H1 (cell line): ENCODE measurements at regions not wholly inside any gene's neighbourhood (a gene's known extent, or its start where the extent isn't known, plus 50 kb on each side); places are given as distances from the start of the nearest gene placed in this dataset.

Experiments
- CTCF ChIA-PET: fragments of 300-600 bp; sonication (Branson Sonifier 250); formaldehyde crosslinking; loops from one replicate; lab custom pipeline; 2021; ENCODE audit not compliant: partially characterized antibody; lab: Charles Lee
- POLR2A ChIA-PET: fragments of 300-600 bp; sonication (Branson Sonifier 250); formaldehyde crosslinking; loops from one replicate; lab custom pipeline; 2021; ENCODE audit warnings: inconsistent platforms; ENCODE audit not compliant: partially characterized antibody; lab: Charles Lee
- DNase-seq, 2 experiments: peaks; one replicate each; pipeline versions ENCODE4 v3.0.0 to v3.0.0-alpha.2; 2010 to 2022; ENCODE audit warnings: low spot score in 2 of 2, low read depth in 1 of 2, mixed read lengths in 1 of 2
- FAIRE-seq: peaks from 2 replicates; lab custom pipeline; 2011; peaks lifted over from hg19 to GRCh38; lab: Jason Lieb, UNC
- H2AFZ ChIP-seq: 2 replicates; pipeline ENCODE4 v1.8.1; 2012; ENCODE audit warnings: low read length, inconsistent platforms
- H2AK5ac ChIP-seq: 2 replicates; pipeline ENCODE4 v1.6.1; 2013; ENCODE audit warnings: low read depth, low read length
- H2BK120ac ChIP-seq: replicated peaks from 2 replicates; pipeline ENCODE3; 2013; ENCODE audit warnings: low read depth, low read length, inconsistent platforms
- H2BK12ac ChIP-seq: 2 replicates; pipeline ENCODE4 v1.6.1; 2013; ENCODE audit warnings: low read depth, low read length
- H2BK15ac ChIP-seq: 2 replicates; pipeline ENCODE4 v1.6.1; 2013; ENCODE audit warnings: low read length
- H2BK20ac ChIP-seq: 2 replicates; pipeline ENCODE4 v1.6.1; 2013; ENCODE audit warnings: low read length
- H2BK5ac ChIP-seq: 2 replicates; pipeline ENCODE4 v1.6.1; 2013; ENCODE audit warnings: low read depth, low read length
- H3K14ac ChIP-seq: 2 replicates; pipeline ENCODE4 v1.6.1; 2013; ENCODE audit warnings: inconsistent platforms; ENCODE audit not compliant: insufficient read length
- H3K18ac ChIP-seq: 2 replicates; pipeline ENCODE4 v1.6.1; 2013; ENCODE audit warnings: low read length; ENCODE audit errors: extremely low read depth
- H3K23ac ChIP-seq: 2 replicates; pipeline ENCODE4 v1.6.1; 2013; ENCODE audit warnings: inconsistent platforms; ENCODE audit not compliant: insufficient read length
- H3K23me2 ChIP-seq: 2 replicates; pipeline ENCODE4 v1.6.1; 2013; ENCODE audit warnings: low read depth, low read length
- H3K27ac ChIP-seq: 2 replicates; pipeline ENCODE4 v1.6.1; 2011; ENCODE audit warnings: low read depth, low read length, inconsistent platforms
- H3K27me3 ChIP-seq, 4 experiments: replicated peaks in 1 of 4; 1 replicate in 1 of 4; 2 replicates in 3 of 4; pipeline versions ENCODE4 v1.6.1 to v1.8.1; 2011 to 2013; ENCODE audit warnings: low read length in 3 of 4, mild to moderate bottlenecking in 3 of 4, inconsistent platforms in 2 of 4, mixed read lengths in 2 of 4, moderate library complexity in 1 of 4; ENCODE audit not compliant: control insufficient read depth in 3 of 4, insufficient read depth in 3 of 4; ENCODE audit errors: extremely low read depth in 1 of 4
- H3K36me3 ChIP-seq, 4 experiments: 2 replicates each; pipeline versions ENCODE4 v1.6.1 to v1.8.1; 2011 to 2013; ENCODE audit warnings: mild to moderate bottlenecking in 4 of 4, low read length in 3 of 4, moderate library complexity in 2 of 4, control low read depth in 1 of 4, inconsistent platforms in 1 of 4; ENCODE audit not compliant: insufficient read depth in 4 of 4, control insufficient read depth in 2 of 4
- H3K4ac ChIP-seq: replicated peaks from 2 replicates; pipeline ENCODE3; 2013; ENCODE audit warnings: low read length, low read depth, mixed read lengths, inconsistent platforms; ENCODE audit not compliant: insufficient read length
- H3K4me1 ChIP-seq, 4 experiments: replicated peaks in 1 of 4; 1 replicate in 1 of 4; 2 replicates in 3 of 4; pipeline versions ENCODE4 v1.6.1 to v1.8.1; 2011 to 2013; ENCODE audit warnings: low read length in 3 of 4, inconsistent platforms in 2 of 4, mixed read lengths in 1 of 4; ENCODE audit not compliant: insufficient read depth in 4 of 4, control insufficient read depth in 3 of 4
- H3K4me2 ChIP-seq, 2 experiments: 2 replicates each; pipeline versions ENCODE4 v1.6.1 to v1.8.1; 2011 to 2013; ENCODE audit warnings: low read depth in 2 of 2, low read length in 2 of 2, control low read depth in 1 of 2, inconsistent platforms in 1 of 2, mild to moderate bottlenecking in 1 of 2; ENCODE audit not compliant: insufficient read depth in 1 of 2
- H3K4me3 ChIP-seq, 4 experiments: fragments of 200-600, 300-600 bp in 1 of 4; sonication (generic), shearing (Covaris generic), sonication (Bioruptor Twin) in 1 of 4; 2 replicates each; pipeline versions ENCODE4 v1.5.1 to v1.8.1; 2011 to 2016; ENCODE audit warnings: low read length in 4 of 4, low read depth in 3 of 4, control low read depth in 2 of 4, inconsistent platforms in 2 of 4, mild to moderate bottlenecking in 2 of 4, mixed read lengths in 1 of 4, moderate library complexity in 1 of 4; ENCODE audit not compliant: insufficient read depth in 2 of 4; ENCODE audit errors: extremely low read depth in 1 of 4
- H3K56ac ChIP-seq: replicated peaks from 2 replicates; pipeline ENCODE3; 2013; ENCODE audit warnings: low read depth, mild to moderate bottlenecking, mixed read lengths, low read length, inconsistent platforms; ENCODE audit not compliant: insufficient read length
- H3K79me1 ChIP-seq: 2 replicates; pipeline ENCODE4 v1.6.1; 2013; ENCODE audit warnings: low read depth, low read length, control low read depth
- H3K79me2 ChIP-seq, 2 experiments: 2 replicates each; pipeline versions ENCODE4 v1.6.1 to v1.8.1; 2012 to 2013; ENCODE audit warnings: low read length in 2 of 2, mild to moderate bottlenecking in 2 of 2, inconsistent platforms in 1 of 2; ENCODE audit not compliant: insufficient read depth in 2 of 2, control insufficient read depth in 1 of 2
- H3K9ac ChIP-seq, 4 experiments: replicated peaks in 1 of 4; 1 replicate in 1 of 4; 2 replicates in 3 of 4; pipeline versions ENCODE4 v1.6.1 to v1.8.1; 2011 to 2013; ENCODE audit warnings: low read depth in 3 of 4, low read length in 3 of 4, control low read depth in 2 of 4, mild to moderate bottlenecking in 2 of 4, moderate library complexity in 2 of 4, inconsistent platforms in 1 of 4; ENCODE audit errors: extremely low read depth in 1 of 4
- H3K9me3 ChIP-seq, 2 experiments: 2 replicates each; pipeline versions ENCODE4 v1.6.1 to v1.8.1; 2012 to 2013; ENCODE audit warnings: mild to moderate bottlenecking in 2 of 2, moderate library complexity in 2 of 2, control low read depth in 1 of 2, inconsistent platforms in 1 of 2, low read depth in 1 of 2, low read length in 1 of 2, mixed read lengths in 1 of 2; ENCODE audit not compliant: insufficient read depth in 2 of 2
- H4K20me1 ChIP-seq, 2 experiments: replicated peaks in 1 of 2; 2 replicates each; pipeline versions ENCODE3 to v1.8.1; 2011 to 2013; ENCODE audit warnings: inconsistent platforms in 2 of 2, low read length in 2 of 2, mild to moderate bottlenecking in 1 of 2; ENCODE audit not compliant: insufficient read depth in 2 of 2, control insufficient read depth in 1 of 2
- H4K5ac ChIP-seq: 2 replicates; pipeline ENCODE4 v1.6.1; 2013; ENCODE audit warnings: low read length, low read depth, mixed read lengths, inconsistent platforms; ENCODE audit not compliant: insufficient read length
- H4K8ac ChIP-seq: 2 replicates; pipeline ENCODE4 v1.8.0; 2013; ENCODE audit warnings: mild to moderate bottlenecking, moderate library complexity, low read length, inconsistent platforms; ENCODE audit not compliant: insufficient read depth; ENCODE audit errors: extremely low read depth
- H4K91ac ChIP-seq: replicated peaks from 2 replicates; pipeline ENCODE3; 2013; ENCODE audit warnings: low read length, mixed read lengths, inconsistent platforms; ENCODE audit not compliant: insufficient read length
- CBX5 ChIP-seq: fragments of 300-800, 300-1000 bp; sonication (generic); IDR thresholded peaks from 2 replicates; pipeline ENCODE4 v1.7.1; 2016; ENCODE audit warnings: antibody characterized with exemption, low read length, low read depth
- CHD2 ChIP-seq: IDR thresholded peaks from 2 replicates; pipeline ENCODE4 v1.6.1; 2012; ENCODE audit warnings: low read length, improper control_type of control experiment
- EP300 ChIP-seq, 2 experiments: IDR thresholded peaks; 1 replicate in 1 of 2; 2 replicates in 1 of 2; pipeline ENCODE4 v1.6.1; 2011 to 2012; ENCODE audit warnings: low read depth in 2 of 2, low read length in 2 of 2, mild to moderate bottlenecking in 2 of 2, borderline replicate concordance in 1 of 2, inconsistent platforms in 1 of 2, moderate library complexity in 1 of 2
- EZH2 ChIP-seq: fragments of 200-600 bp; sonication (generic); IDR thresholded peaks from 2 replicates; pipeline ENCODE4 v1.7.1; 2012; ENCODE audit warnings: low read depth, mild to moderate bottlenecking, moderate library complexity, low read length, inconsistent platforms; ENCODE audit not compliant: severe bottlenecking
- FOSL1 ChIP-seq: IDR thresholded peaks from 2 replicates; pipeline ENCODE4 v1.6.1; 2011; ENCODE audit warnings: mild to moderate bottlenecking, low read depth, low read length, moderate library complexity; ENCODE audit not compliant: insufficient read depth
- PHF8 ChIP-seq: fragments of 200-600 bp; sonication (generic); conservative IDR thresholded peaks from 2 replicates; pipeline ENCODE4 v1.7.1; 2012; ENCODE audit warnings: low read depth, mild to moderate bottlenecking, inconsistent platforms, low read length, moderate library complexity
- SIRT6 ChIP-seq: IDR thresholded peaks from one replicate; pipeline ENCODE4 v1.7.1; 2012; ENCODE audit warnings: low read length, inconsistent platforms
- SIX5 ChIP-seq: IDR thresholded peaks from 2 replicates; pipeline ENCODE4 v1.6.1; 2011; ENCODE audit warnings: mild to moderate bottlenecking, low read depth, low read length
- SP2 ChIP-seq: IDR thresholded peaks from 2 replicates; pipeline ENCODE4 v1.6.1; 2012; ENCODE audit warnings: mild to moderate bottlenecking, low read length, inconsistent platforms
- SP4 ChIP-seq: IDR thresholded peaks from 2 replicates; pipeline ENCODE4 v1.6.1; 2012; ENCODE audit warnings: low read length, inconsistent platforms
- SRF ChIP-seq: IDR thresholded peaks from 2 replicates; pipeline ENCODE4 v1.6.1; 2011; ENCODE audit warnings: mild to moderate bottlenecking, low read depth, low read length, moderate library complexity
- TBP ChIP-seq: IDR thresholded peaks from 2 replicates; pipeline ENCODE4 v1.6.1; 2011; ENCODE audit warnings: low read depth, low read length, improper control_type of control experiment
- YY1 ChIP-seq: IDR thresholded peaks from 2 replicates; pipeline ENCODE4 v1.6.1; 2011; ENCODE audit warnings: low read depth, mild to moderate bottlenecking, low read length
- ZNF274 ChIP-seq: IDR thresholded peaks from 2 replicates; pipeline ENCODE4 v1.7.0; 2012; ENCODE audit warnings: low read length, borderline replicate concordance; ENCODE audit errors: extremely low read depth
- WGBS, 2 experiments: shearing (Covaris generic) in 1 of 2; methylation state at CpG; one replicate each; pipeline versions ENCODE4 v1.1.6 to v1.1.7; 2013 to 2015; ENCODE audit warnings: low lambda C conversion rate in 2 of 2, mixed read lengths in 2 of 2, inconsistent platforms in 1 of 2, low coverage in 1 of 2, missing lambda C conversion rate in 1 of 2; ENCODE audit not compliant: insufficient replicate concordance in 2 of 2, insufficient coverage in 1 of 2, insufficient read length in 1 of 2; ENCODE audit errors: extremely low coverage in 1 of 2, missing lambda C conversion rate in 1 of 2; 5-methylcytosine and 5-hydroxymethylcytosine counted together
- TF ChIP-seq, protein P1 (sequence below): IDR thresholded peaks from 2 replicates; pipeline ENCODE4 v1.6.1; 2012; ENCODE audit warnings: low read length, inconsistent platforms

GRCh38 chr20:54869765-54870164 is 394.4 kb downstream of the DOK5 start:
- Histone ChIP-seq H2BK20ac (no peak overlapping the region), H2AK5ac (no peak overlapping the region), H4K5ac (no peak overlapping the region), H2BK120ac (no peak overlapping the region), H3K4me3 (no peak overlapping the region), H2BK5ac (no peak overlapping the region), H3K27me3 (no peaks in the 10 kb centered on the region), H3K4ac (no peak overlapping the region), H3K36me3 (no peaks in the 10 kb centered on the region), H3K9me3 (no peaks in the 10 kb centered on the region), H3K4me1 (no peaks in the 10 kb centered on the region), H3K4me2 (no peak overlapping the region), H4K20me1 (no peaks in the 10 kb centered on the region), H3K23me2 (no peaks in the 10 kb centered on the region), H4K8ac (no peak overlapping the region), H3K27ac (no peak overlapping the region), H3K79me1 (no peaks in the 10 kb centered on the region), H3K79me2 (no peaks in the 10 kb centered on the region), H3K14ac (no peak overlapping the region), H3K9ac (no peak overlapping the region), H3K18ac (no peak overlapping the region), H2BK12ac (no peak overlapping the region), H3K23ac (no peak overlapping the region), H4K91ac (no peak overlapping the region), H2AFZ (no peak overlapping the region), H2BK15ac (no peak overlapping the region), H3K56ac (no peak overlapping the region)
- DNase-seq (no peak), FAIRE-seq (no peak)
- POLR2A ChIA-PET, result no interaction called here
- 96% methylated on average over 3 of the region's 3 CpGs; no CpG with 5 or more reads in 1 of the 2 experiments for WGBS, 2 experiments
- CTCF ChIA-PET, result no interaction called here
- no peak for TF ChIP-seq SRF
- no peak for TF ChIP-seq EZH2
- no peak for TF ChIP-seq EP300 (IDR thresholded peaks at IDR 0.05; ENCODE audit: borderline replicate concordance in 1 of 2, low read depth in 2 of 2, low read length in 2 of 2)
- no peak for TF ChIP-seq CBX5
- TF ChIP-seq SIX5, result no peak
- no peak for TF ChIP-seq ZNF274
- no peak for TF ChIP-seq YY1
- no peak for TF ChIP-seq TBP
- no peak for TF ChIP-seq SP4
- no peak for TF ChIP-seq SIRT6
- TF ChIP-seq, protein P1, sequence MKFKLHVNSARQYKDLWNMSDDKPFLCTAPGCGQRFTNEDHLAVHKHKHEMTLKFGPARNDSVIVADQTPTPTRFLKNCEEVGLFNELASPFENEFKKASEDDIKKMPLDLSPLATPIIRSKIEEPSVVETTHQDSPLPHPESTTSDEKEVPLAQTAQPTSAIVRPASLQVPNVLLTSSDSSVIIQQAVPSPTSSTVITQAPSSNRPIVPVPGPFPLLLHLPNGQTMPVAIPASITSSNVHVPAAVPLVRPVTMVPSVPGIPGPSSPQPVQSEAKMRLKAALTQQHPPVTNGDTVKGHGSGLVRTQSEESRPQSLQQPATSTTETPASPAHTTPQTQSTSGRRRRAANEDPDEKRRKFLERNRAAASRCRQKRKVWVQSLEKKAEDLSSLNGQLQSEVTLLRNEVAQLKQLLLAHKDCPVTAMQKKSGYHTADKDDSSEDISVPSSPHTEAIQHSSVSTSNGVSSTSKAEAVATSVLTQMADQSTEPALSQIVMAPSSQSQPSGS, result no peak
- TF ChIP-seq CHD2, result no peak
- no peak for TF ChIP-seq PHF8
- no peak for TF ChIP-seq FOSL1
- TF ChIP-seq SP2, result no peak
